ENCODE measurements at regions not wholly inside any gene's neighbourhood (a gene's known extent, or its start where the extent isn't known, plus 50 kb on each side); places are given as distances from the start of the nearest gene placed in this dataset.
"Not testable (repeated sequence)": the region's sequence is repeated elsewhere in the genome, so short reads cannot be mapped to it uniquely, and the experiment has no call there.

- H3K9me3 ChIP-seq, result no peaks in the 10 kb centered on the region
- intact Hi-C loops (cut with DNase I), result no loop called here
- H3K4me3 ChIP-seq, result no peak overlapping the region
- H3K36me3 ChIP-seq (ENCODE audit: insufficient read depth in 1 of 2, low read depth in 1 of 2), result no peaks in the 10 kb centered on the region
- TF ChIP-seq CTCF (IDR thresholded peaks at IDR 0.05), result no peak
- ATAC-seq, result no peak
- WGBS, 3 donors, result 41 to 50% (median 45%) methylated on average over 3 of the region's 3 CpGs
- no peaks in the 10 kb centered on the region for H3K4me1 ChIP-seq
- H3K27ac ChIP-seq, result no peak overlapping the region
- no peaks in the 10 kb centered on the region for H3K27me3 ChIP-seq (ENCODE audit: insufficient read depth in 3 of 3, low read length in 2 of 3)
- no peak for DNase-seq
Observed at GRCh38 chr6:91079969-91080368, 493.1 kb upstream of the MAP3K7 start.

- no peaks in the 10 kb centered on the region for H3K27me3 ChIP-seq (ENCODE audit: insufficient read depth in 3 of 3, low read length in 2 of 3)
- H3K4me1 ChIP-seq, result no peaks in the 10 kb centered on the region
- H3K4me3 ChIP-seq, result no peak overlapping the region
- H3K27ac ChIP-seq, result no peak overlapping the region
- no peak for DNase-seq
- intact Hi-C loops (cut with DNase I), result no loop called here
- TF ChIP-seq CTCF (IDR thresholded peaks at IDR 0.05), result no peak
- 64 to 73% (median 70%) methylated on average over 5 of the region's 5 CpGs for WGBS, 3 donors
- no peak for ATAC-seq
- H3K9me3 ChIP-seq, result no peaks in the 10 kb centered on the region
- no peaks in the 10 kb centered on the region for H3K36me3 ChIP-seq (ENCODE audit: insufficient read depth in 1 of 2, low read depth in 1 of 2)
Observed at GRCh38 chr6:91075244-91075976, 488.5 kb upstream of the MAP3K7 start.

- no peak for TF ChIP-seq CTCF (IDR thresholded peaks at IDR 0.05)
- ATAC-seq (no peak), DNase-seq (no peak)
- no peak overlapping the region for H3K4me3 ChIP-seq
- H3K27ac ChIP-seq, result no peak overlapping the region
- H3K27me3 ChIP-seq (ENCODE audit: insufficient read depth in 3 of 3, low read length in 2 of 3), result no peaks in the 10 kb centered on the region
- intact Hi-C loops (cut with DNase I), result no loop called here
- H3K4me1 ChIP-seq, result no peaks in the 10 kb centered on the region
- H3K36me3 ChIP-seq (ENCODE audit: insufficient read depth in 1 of 2, low read depth in 1 of 2), result no peaks in the 10 kb centered on the region
- H3K9me3 ChIP-seq, result peaks cover 6% of the 10 kb centered on the region
- WGBS, 3 donors, result 96 to 98% (median 96%) methylated on average over 1 of the region's 1 CpG
Observed at GRCh38 chr6:91063362-91063761, 476.5 kb upstream of the MAP3K7 start.

- no peaks in the 10 kb centered on the region for H3K36me3 ChIP-seq (ENCODE audit: insufficient read depth in 1 of 2, low read depth in 1 of 2)
- no peak overlapping the region for H3K27ac ChIP-seq
- no peaks in the 10 kb centered on the region for H3K27me3 ChIP-seq (ENCODE audit: insufficient read depth in 3 of 3, low read length in 2 of 3)
- no peak overlapping the region for H3K4me3 ChIP-seq
- no peaks in the 10 kb centered on the region for H3K9me3 ChIP-seq
- 59 to 89% (median 69%) methylated on average over 1 of the region's 1 CpG for WGBS, 3 donors
- TF ChIP-seq CTCF (IDR thresholded peaks at IDR 0.05), result no peak
- DNase-seq (no peak), ATAC-seq (no peak)
- intact Hi-C loops (cut with DNase I), result no loop called here
- no peaks in the 10 kb centered on the region for H3K4me1 ChIP-seq
Observed at GRCh38 chr6:91057689-91058088, 470.8 kb upstream of the MAP3K7 start.

GRCh38 chr6:91055959-91056358, 469.1 kb upstream of the MAP3K7 start:
- no peak for ATAC-seq
- WGBS, 3 donors, result 44 to 57% (median 49%) methylated on average over 1 of the region's 1 CpG
- no peak for DNase-seq
- H3K4me1 ChIP-seq, result no peaks in the 10 kb centered on the region
- no peak overlapping the region for H3K27ac ChIP-seq
- no peaks in the 10 kb centered on the region for H3K27me3 ChIP-seq (ENCODE audit: insufficient read depth in 3 of 3, low read length in 2 of 3)
- intact Hi-C loops (cut with DNase I), result no loop called here
- no peak for TF ChIP-seq CTCF (IDR thresholded peaks at IDR 0.05)
- no peaks in the 10 kb centered on the region for H3K9me3 ChIP-seq
- no peaks in the 10 kb centered on the region for H3K36me3 ChIP-seq (ENCODE audit: insufficient read depth in 1 of 2, low read depth in 1 of 2)
- no peak overlapping the region for H3K4me3 ChIP-seq

- H3K4me3 ChIP-seq; H3K36me3 ChIP-seq (ENCODE audit: insufficient read depth in 1 of 2, low read depth in 1 of 2); intact Hi-C loops (cut with DNase I); H3K27ac ChIP-seq; ATAC-seq; DNase-seq; H3K27me3 ChIP-seq (ENCODE audit: insufficient read depth in 3 of 3, low read length in 2 of 3); H3K9me3 ChIP-seq; H3K4me1 ChIP-seq: not testable (repeated sequence)
- 87 to 92% (median 89%) methylated on average over 27 to 33 of the region's 33 CpGs for WGBS, 3 donors
Observed at GRCh38 chr6:91052473-91053450, 465.9 kb upstream of the MAP3K7 start.
